ENCODE measurements at regions not wholly inside any gene's neighbourhood (a gene's known extent, or its start where the extent isn't known, plus 50 kb on each side); places are given as distances from the start of the nearest gene placed in this dataset.

DNA sequence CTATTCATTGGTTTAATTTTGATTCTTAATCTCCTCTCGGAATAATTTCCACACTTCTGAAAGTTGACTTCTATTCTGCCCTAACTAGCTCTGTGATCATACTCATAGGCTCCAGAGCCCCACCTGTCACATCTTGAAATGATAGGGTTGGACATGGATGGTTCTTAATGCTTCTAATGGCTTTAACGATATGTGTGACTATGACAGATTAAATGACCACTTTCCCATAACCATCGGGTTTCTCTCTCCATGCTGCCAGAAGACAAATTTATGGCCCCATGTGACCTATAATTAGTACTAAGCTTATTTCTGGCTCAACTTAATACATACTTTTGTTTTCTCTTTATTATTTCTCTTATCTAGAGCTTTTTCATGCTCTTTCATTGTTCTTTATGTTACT lies 251.1 kb upstream of the TUT7 start:
- H3K27me3 Mint-ChIP-seq (ENCODE audit: low read depth), result no peaks in the 10 kb centered on the region
- no peaks in the 10 kb centered on the region for H3K4me1 Mint-ChIP-seq (ENCODE audit: low read depth)
- H3K27ac Mint-ChIP-seq, result no peak overlapping the region
- ATAC-seq (replicated peaks in 1 of 2) (no peak), DNase-seq (no peak)
- no peaks in the 10 kb centered on the region for H3K9me3 Mint-ChIP-seq
- no peaks in the 10 kb centered on the region for H3K36me3 Mint-ChIP-seq (ENCODE audit: insufficient read depth in 2 of 2)
- H3K4me3 Mint-ChIP-seq, result no peak overlapping the region

DNA sequence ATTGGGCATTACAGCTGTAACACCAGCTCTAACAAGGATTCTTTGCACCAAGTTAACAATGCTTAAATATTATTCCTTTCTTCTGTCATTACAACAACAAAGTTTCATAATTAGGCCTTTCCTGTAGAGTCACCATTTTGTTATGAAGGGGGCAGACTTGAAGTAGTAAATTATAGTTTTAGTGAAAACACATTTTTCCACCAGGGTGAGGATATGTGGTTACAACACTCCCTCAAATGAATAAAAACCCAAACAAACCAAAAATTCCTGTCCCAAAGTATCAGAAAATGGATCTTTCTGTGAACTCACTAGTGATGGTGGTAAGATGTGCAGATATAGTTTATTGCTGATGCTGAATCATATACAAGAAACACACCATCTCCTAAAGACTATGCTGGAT lies 250.5 kb upstream of the TUT7 start:
- peaks cover 2% of the 10 kb centered on the region for H3K27me3 Mint-ChIP-seq (ENCODE audit: low read depth)
- H3K27ac Mint-ChIP-seq, result no peak overlapping the region
- no peaks in the 10 kb centered on the region for H3K36me3 Mint-ChIP-seq (ENCODE audit: insufficient read depth in 2 of 2)
- DNase-seq, result no peak
- no peaks in the 10 kb centered on the region for H3K9me3 Mint-ChIP-seq
- ATAC-seq (replicated peaks in 1 of 2), result no peak
- no peak overlapping the region for H3K4me3 Mint-ChIP-seq
- H3K4me1 Mint-ChIP-seq (ENCODE audit: low read depth), result no peaks in the 10 kb centered on the region

DNA sequence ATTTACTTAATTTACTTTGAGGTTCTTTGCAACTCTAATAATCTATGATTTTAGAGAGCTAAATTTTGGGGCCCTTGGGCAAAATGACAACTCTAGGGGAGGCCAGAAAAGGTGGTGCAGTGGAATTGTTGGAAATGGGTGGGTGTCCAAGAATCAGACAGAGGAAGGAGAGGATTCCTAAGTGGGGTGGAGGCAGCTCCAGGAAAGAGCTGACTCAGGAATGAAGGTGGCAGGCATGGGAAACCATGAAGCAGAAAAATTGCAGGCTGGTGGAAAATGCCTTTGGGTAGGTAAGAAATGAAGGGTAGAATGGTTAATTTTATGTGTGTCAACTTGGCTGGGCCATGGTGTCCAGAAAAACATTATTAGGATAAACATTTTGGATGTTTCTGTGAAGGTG lies 248.5 kb upstream of the TUT7 start:
- H3K4me1 Mint-ChIP-seq (ENCODE audit: low read depth), result no peaks in the 10 kb centered on the region
- no peaks in the 10 kb centered on the region for H3K36me3 Mint-ChIP-seq (ENCODE audit: insufficient read depth in 2 of 2)
- ATAC-seq (replicated peaks in 1 of 2), result no peak
- no peaks in the 10 kb centered on the region for H3K9me3 Mint-ChIP-seq
- H3K27ac Mint-ChIP-seq, result no peak overlapping the region
- DNase-seq, result no peak
- H3K27me3 Mint-ChIP-seq (ENCODE audit: low read depth), result peaks cover 5% of the 10 kb centered on the region
- no peak overlapping the region for H3K4me3 Mint-ChIP-seq

DNA sequence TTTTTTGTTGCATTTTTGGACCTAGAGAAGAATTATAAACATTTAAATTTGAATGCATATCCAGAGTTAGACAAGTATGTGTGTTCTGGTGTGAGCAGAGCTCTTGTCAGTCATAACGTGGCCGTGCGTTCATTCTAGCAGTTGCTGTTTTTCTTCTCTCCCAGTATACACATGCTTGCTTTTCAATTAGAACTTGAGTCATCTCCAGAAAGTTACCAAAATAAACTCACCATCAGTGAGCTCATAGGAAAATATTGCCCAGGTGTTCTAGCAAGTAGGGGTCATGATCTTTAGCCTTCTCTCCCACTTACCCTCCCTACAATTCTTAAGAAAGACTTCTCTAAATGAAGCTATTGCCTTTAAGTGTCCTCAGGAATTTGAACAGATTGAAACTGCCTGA lies 247.5 kb upstream of the TUT7 start:
- H3K36me3 Mint-ChIP-seq (ENCODE audit: insufficient read depth in 2 of 2), result no peaks in the 10 kb centered on the region
- no peak overlapping the region for H3K27ac Mint-ChIP-seq
- H3K9me3 Mint-ChIP-seq, result no peaks in the 10 kb centered on the region
- no peaks in the 10 kb centered on the region for H3K4me1 Mint-ChIP-seq (ENCODE audit: low read depth)
- DNase-seq (no peak), ATAC-seq (replicated peaks in 1 of 2) (no peak)
- H3K4me3 Mint-ChIP-seq, result no peak overlapping the region
- H3K27me3 Mint-ChIP-seq (ENCODE audit: low read depth), result peaks cover 5% of the 10 kb centered on the region

DNA sequence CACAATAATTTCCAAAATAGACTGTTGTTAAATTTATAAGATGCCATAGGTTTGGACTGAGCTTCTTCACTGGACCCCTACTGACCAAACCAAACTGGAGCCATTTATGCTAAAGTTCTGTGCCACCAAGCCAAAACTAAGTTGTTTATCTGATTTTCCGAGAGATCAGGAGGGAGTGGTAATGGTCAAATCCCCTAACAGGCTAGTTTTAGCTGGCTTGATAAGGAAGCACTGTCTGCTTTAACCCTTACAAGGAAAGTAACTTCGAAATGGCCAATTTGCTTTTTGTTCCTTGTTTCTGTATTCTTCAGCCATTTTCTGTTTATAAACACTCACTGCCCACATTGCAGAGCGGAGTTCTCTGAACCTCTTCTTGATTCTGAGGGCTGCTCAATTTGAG lies 246.8 kb upstream of the TUT7 start:
- H3K36me3 Mint-ChIP-seq (ENCODE audit: insufficient read depth in 2 of 2), result no peaks in the 10 kb centered on the region
- DNase-seq, result no peak
- H3K4me1 Mint-ChIP-seq (ENCODE audit: low read depth), result no peaks in the 10 kb centered on the region
- no peak overlapping the region for H3K4me3 Mint-ChIP-seq
- peaks cover 11% of the 10 kb centered on the region for H3K27me3 Mint-ChIP-seq (ENCODE audit: low read depth)
- no peak for ATAC-seq (replicated peaks in 1 of 2)
- H3K27ac Mint-ChIP-seq, result no peak overlapping the region
- H3K9me3 Mint-ChIP-seq, result peaks cover 0 to 2% of the 10 kb centered on the region in 2 donors

DNA sequence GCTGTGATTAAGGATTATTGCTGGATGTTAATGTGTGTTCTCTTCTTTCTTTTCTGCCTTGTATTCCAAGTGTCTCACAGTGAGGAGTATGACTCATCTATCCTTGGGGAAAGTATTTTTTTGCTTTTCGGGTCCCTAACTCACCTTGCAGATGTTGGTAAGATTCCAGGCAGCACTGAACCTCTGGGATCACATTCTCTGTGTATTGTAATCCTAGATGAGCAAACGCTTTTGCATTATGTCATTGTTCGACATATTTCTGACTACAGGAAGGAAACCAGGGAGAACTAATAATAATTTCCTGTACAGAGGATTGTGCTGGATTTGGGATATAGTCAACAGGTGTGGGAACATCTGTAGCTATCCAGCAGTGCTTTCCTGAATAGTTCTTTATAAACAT lies 246.1 kb upstream of the TUT7 start:
- no peaks in the 10 kb centered on the region for H3K36me3 Mint-ChIP-seq (ENCODE audit: insufficient read depth in 2 of 2)
- H3K9me3 Mint-ChIP-seq, result peaks cover 0 to 2% of the 10 kb centered on the region in 2 donors
- H3K27ac Mint-ChIP-seq, result no peak overlapping the region
- no peak for DNase-seq
- peaks cover 11% of the 10 kb centered on the region for H3K27me3 Mint-ChIP-seq (ENCODE audit: low read depth)
- H3K4me3 Mint-ChIP-seq, result no peak overlapping the region
- ATAC-seq (replicated peaks in 1 of 2), result no peak
- H3K4me1 Mint-ChIP-seq (ENCODE audit: low read depth), result no peaks in the 10 kb centered on the region

DNA sequence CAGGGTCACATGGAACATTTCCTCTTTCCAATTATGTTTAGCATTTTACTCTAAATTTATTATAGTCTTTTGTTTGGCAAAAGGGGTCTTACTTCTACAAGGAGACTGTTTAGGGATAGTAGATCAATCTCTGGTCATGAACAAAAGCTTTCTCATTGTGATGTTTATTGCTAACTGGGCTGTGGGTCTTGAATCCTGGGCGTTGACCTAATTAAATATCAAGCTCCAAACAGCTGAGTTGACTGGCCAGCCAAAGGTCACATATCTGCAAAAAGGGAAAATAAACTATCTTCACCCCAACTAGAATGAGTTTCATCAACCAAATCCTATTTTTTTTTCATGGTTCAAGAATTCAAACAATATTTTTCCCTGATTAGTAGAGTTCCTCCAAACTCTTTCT lies 245.4 kb upstream of the TUT7 start:
- Mint-ChIP-seq H3K27me3 (ENCODE audit: low read depth) (peaks cover 11% of the 10 kb centered on the region), H3K36me3 (ENCODE audit: insufficient read depth in 2 of 2) (no peaks in the 10 kb centered on the region), H3K4me3 (no peak overlapping the region), H3K4me1 (ENCODE audit: low read depth) (no peaks in the 10 kb centered on the region), H3K27ac (no peak overlapping the region), H3K9me3 (peaks cover 0 to 2% of the 10 kb centered on the region in 2 donors)
- DNase-seq (no peak), ATAC-seq (replicated peaks in 1 of 2) (no peak)

DNA sequence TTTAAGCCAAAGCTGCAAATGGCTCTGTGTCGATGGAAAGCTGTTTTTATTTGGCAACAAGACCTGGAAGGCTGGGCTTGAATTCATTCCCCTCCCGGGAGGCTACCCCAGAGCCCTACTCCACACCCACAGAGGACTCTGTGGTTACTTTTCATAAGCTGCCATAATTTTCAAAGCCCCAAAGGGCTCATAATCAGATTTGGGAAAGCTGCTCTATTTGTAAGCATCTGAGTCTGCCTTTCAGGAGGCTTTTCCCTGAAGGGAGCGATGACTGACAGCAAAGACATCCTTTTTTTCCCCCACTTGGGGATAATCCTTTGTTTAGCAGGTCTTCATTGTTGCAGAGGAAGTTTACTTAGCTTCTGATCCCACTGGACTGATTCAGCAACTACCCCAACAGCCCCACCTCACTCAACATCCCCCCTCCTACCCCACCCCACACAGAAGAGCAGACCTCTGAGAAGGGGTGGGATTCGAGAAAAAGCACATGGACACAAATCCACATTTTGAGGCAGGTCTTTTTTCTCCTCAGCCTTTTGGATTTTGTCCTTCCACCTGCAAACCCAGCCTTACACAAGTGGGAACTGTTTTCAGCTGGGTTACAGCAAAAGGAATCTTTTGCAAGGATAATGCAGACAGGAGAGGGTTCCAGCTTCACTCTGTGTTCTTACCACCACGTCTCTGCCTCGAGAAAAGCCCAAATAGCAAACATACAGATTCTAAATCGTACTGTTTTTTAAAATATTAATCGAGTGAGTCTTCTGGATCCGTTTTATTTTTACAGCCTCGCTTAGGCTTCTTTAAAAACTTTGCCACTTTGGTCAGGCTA lies 244.4 kb upstream of the TUT7 start:
- no peaks in the 10 kb centered on the region for H3K36me3 Mint-ChIP-seq (ENCODE audit: insufficient read depth in 2 of 2)
- no peak overlapping the region for H3K27ac Mint-ChIP-seq
- ATAC-seq (replicated peaks in 1 of 2) (no peak), DNase-seq (no peak)
- H3K4me3 Mint-ChIP-seq, result no peak overlapping the region
- H3K27me3 Mint-ChIP-seq (ENCODE audit: low read depth), result peaks cover 11% of the 10 kb centered on the region
- H3K9me3 Mint-ChIP-seq, result peaks cover 0 to 2% of the 10 kb centered on the region in 2 donors
- no peaks in the 10 kb centered on the region for H3K4me1 Mint-ChIP-seq (ENCODE audit: low read depth)

DNA sequence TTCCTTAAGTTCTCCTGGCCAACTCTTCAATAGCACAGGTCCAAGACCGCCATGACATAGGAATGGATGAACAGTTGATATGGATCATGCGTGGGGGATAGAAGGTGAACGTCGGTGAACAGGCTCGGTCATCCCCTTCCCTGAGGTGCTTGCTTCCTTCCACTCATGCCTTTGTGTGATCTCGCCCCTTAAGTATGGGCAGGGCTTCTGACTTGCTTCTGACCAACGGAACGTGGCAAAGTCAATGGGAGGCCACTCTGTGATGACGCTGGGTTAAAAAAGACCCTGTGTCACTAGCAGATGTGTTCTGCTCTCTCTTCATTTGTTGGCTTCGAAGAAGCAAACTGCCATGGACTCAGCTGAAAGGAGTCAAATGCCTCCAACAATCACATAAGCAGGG lies 240.5 kb upstream of the TUT7 start:
- DNase-seq (no peak), ATAC-seq (replicated peaks in 1 of 2) (no peak)
- Mint-ChIP-seq H3K36me3 (ENCODE audit: insufficient read depth in 2 of 2) (no peaks in the 10 kb centered on the region), H3K9me3 (peaks cover 0 to 2% of the 10 kb centered on the region in 2 donors), H3K4me3 (no peak overlapping the region), H3K4me1 (ENCODE audit: low read depth) (no peaks in the 10 kb centered on the region), H3K27me3 (ENCODE audit: low read depth) (peaks cover 9% of the 10 kb centered on the region), H3K27ac (no peak overlapping the region)

DNA sequence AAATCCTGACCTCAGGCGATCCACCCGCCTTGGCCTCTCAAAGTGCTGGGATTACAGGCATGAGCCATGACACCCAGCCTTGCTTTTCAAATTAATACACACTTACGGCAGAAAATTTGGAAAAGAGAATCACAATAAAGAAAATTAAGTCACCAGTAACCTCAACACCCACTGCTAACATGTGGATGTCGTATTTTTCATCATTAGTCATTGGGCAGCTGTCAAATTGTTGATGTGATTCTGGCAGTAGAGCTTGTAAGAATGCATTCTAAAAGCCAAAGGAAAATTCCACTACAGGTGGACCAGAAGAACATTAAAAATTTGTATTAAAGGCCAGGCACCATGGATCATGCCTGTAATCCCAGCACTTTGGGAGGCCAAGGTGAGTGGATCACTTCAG lies 237.3 kb upstream of the TUT7 start:
- H3K27me3 Mint-ChIP-seq (ENCODE audit: low read depth), result peaks cover 4% of the 10 kb centered on the region
- ATAC-seq (replicated peaks in 1 of 2), result no peak

DNA sequence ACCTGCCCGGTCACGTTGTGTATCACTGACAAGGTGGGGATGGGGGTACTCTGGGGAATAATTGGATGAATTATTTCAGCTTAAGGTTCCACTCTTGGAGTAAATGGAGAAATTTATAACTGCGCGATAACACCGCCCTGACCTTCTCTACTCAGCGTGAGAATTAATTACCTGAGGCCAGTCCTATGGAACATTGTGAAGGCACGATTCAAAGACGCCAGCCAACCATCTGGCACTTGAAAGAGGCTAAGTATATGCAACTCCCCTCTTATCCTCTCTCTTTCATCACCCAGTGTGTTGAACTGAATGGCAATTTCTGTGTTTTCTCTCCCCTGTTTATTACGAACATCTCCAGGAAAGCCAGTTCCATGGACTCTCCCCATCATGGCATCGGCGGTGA lies 235.5 kb upstream of the TUT7 start:
- Mint-ChIP-seq H3K36me3 (ENCODE audit: insufficient read depth in 2 of 2) (no peaks in the 10 kb centered on the region), H3K4me1 (ENCODE audit: low read depth) (no peaks in the 10 kb centered on the region), H3K4me3 (no peak overlapping the region), H3K9me3 (no peaks in the 10 kb centered on the region), H3K27ac (no peak overlapping the region), H3K27me3 (ENCODE audit: low read depth) (no peaks in the 10 kb centered on the region)
- ATAC-seq (replicated peaks in 1 of 2) (no peak), DNase-seq (no peak)

More for the DNA sequence above, 237.3 kb upstream of the TUT7 start:
- Mint-ChIP-seq H3K9me3 (peaks cover 0 to 2% of the 10 kb centered on the region in 2 donors), H3K36me3 (ENCODE audit: insufficient read depth in 2 of 2) (no peaks in the 10 kb centered on the region), H3K27ac (no peak overlapping the region), H3K4me1 (ENCODE audit: low read depth) (no peaks in the 10 kb centered on the region), H3K4me3 (no peak overlapping the region)
- DNase-seq, result no peak

DNA sequence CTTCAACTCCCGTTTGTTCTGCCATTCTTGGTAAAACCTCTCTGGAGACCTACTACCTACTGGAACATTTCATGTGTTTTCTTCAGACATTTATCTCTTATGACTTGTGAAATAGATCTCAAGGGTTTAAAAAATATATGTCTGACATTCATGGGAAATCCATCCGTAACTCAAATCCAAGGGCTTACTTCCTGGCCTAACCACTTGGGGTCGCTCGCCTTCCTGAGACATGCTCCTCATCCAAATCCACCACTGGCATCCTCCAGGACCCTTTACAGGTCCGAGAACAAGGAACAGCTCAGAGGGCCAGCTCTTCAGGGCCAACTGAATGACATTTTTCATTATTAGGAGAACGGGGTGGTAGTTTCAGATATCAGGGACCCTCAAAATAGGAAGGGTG lies 235.1 kb upstream of the TUT7 start:
- H3K27me3 Mint-ChIP-seq (ENCODE audit: low read depth), result no peaks in the 10 kb centered on the region
- no peak for ATAC-seq (replicated peaks in 1 of 2)

DNA sequence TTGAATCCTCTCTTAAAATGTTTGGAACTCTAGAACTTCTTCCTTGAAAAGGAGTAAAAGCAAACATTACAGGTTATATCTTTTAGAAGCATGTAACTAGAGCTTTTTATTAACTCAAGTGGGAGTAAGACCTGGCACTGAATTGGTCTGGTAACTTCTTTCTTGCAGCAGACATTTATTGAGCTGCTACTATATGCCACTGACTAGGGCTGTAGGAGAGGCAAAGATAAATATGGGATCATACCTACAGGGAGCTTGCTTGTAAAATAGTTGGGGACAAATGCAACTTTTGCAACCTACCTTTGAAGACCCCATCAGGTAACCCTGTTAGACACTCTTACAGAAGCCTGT lies 231.9 kb upstream of the TUT7 start:
- no peak overlapping the region for H3K27ac Mint-ChIP-seq
- no peak overlapping the region for H3K4me3 Mint-ChIP-seq
- no peaks in the 10 kb centered on the region for H3K36me3 Mint-ChIP-seq (ENCODE audit: insufficient read depth in 2 of 2)
- no peaks in the 10 kb centered on the region for H3K4me1 Mint-ChIP-seq (ENCODE audit: low read depth)
- ATAC-seq (replicated peaks in 1 of 2) (no peak), DNase-seq (no peak)
- H3K9me3 Mint-ChIP-seq, result no peaks in the 10 kb centered on the region
- no peaks in the 10 kb centered on the region for H3K27me3 Mint-ChIP-seq (ENCODE audit: low read depth)

More for the DNA sequence above, 235.1 kb upstream of the TUT7 start:
- H3K4me1 Mint-ChIP-seq (ENCODE audit: low read depth), result no peaks in the 10 kb centered on the region
- DNase-seq, result no peak
- no peaks in the 10 kb centered on the region for H3K36me3 Mint-ChIP-seq (ENCODE audit: insufficient read depth in 2 of 2)
- H3K27ac Mint-ChIP-seq, result no peak overlapping the region
- no peaks in the 10 kb centered on the region for H3K9me3 Mint-ChIP-seq
- no peak overlapping the region for H3K4me3 Mint-ChIP-seq

DNA sequence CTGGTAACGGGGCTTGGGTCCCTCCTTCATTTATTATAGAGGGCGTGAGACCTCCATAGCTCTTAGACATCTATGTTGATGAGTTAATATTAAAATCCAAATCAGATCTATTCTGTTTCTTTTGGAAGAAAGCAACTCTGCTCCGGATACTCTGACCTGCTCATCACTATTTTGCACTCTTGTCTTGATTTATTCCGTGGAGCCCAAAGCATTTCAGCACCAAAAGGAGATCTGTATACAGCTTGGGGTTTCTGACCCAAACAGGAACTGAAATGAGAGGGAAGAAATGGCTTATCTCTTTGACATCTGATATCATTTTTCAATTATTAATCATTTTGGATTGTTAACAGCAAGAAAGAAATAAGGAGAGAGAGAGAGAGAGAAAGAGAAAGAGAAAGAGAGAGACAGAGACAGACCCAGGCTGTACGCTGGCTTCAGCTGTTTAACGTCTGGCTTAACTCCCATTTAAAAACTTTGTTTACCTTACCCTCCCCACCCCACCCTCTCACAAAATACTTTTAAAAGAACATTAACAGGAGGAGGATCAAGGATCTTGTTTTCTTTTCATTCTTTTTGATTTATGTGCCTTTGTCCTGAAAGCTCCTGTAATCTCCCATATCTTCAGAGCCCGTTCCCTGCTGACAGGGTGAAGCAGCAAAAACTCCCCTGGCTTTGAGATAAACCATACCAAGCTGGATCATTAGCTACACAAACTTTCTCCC lies 231.4 kb upstream of the TUT7 start:
- ATAC-seq (replicated peaks in 1 of 2) (no peak), DNase-seq (no peak)
- Mint-ChIP-seq H3K27me3 (ENCODE audit: low read depth) (no peaks in the 10 kb centered on the region), H3K4me1 (ENCODE audit: low read depth) (no peaks in the 10 kb centered on the region), H3K9me3 (no peaks in the 10 kb centered on the region), H3K27ac (no peak overlapping the region), H3K36me3 (ENCODE audit: insufficient read depth in 2 of 2) (no peaks in the 10 kb centered on the region), H3K4me3 (no peak overlapping the region)
